GM13977 (cell line): ENCODE measurements at regions not wholly inside any gene's neighbourhood (a gene's known extent, or its start where the extent isn't known, plus 50 kb on each side); places are given as distances from the start of the nearest gene placed in this dataset.

Experiments
- DNase-seq: peaks from one replicate; pipeline ENCODE4 v3.0.0; 2012; ENCODE audit warnings: low spot score
- in situ Hi-C: fragments of 300-500 bp; cut with MboI; formaldehyde crosslinking; loops from one replicate; pipeline ENCODE4 v1.12.0; 2022; ENCODE audit warnings: low sequenced_read_pairs, low pct_unique_long_range_greater_than_20kb, mixed read lengths, inconsistent platforms; ENCODE audit not compliant: unreplicated experiment
- TF ChIP-seq, protein P1 (sequence below): IDR thresholded peaks from 2 replicates; pipeline ENCODE4 v1.5.1; 2012; ENCODE audit warnings: mild to moderate bottlenecking, control low read depth; ENCODE audit not compliant: insufficient read depth; ENCODE audit errors: extremely low read depth, missing control alignments

GRCh38 chr15:62544446-62544845, 379.4 kb upstream of the C2CD4B start:
- TF ChIP-seq, protein P1, sequence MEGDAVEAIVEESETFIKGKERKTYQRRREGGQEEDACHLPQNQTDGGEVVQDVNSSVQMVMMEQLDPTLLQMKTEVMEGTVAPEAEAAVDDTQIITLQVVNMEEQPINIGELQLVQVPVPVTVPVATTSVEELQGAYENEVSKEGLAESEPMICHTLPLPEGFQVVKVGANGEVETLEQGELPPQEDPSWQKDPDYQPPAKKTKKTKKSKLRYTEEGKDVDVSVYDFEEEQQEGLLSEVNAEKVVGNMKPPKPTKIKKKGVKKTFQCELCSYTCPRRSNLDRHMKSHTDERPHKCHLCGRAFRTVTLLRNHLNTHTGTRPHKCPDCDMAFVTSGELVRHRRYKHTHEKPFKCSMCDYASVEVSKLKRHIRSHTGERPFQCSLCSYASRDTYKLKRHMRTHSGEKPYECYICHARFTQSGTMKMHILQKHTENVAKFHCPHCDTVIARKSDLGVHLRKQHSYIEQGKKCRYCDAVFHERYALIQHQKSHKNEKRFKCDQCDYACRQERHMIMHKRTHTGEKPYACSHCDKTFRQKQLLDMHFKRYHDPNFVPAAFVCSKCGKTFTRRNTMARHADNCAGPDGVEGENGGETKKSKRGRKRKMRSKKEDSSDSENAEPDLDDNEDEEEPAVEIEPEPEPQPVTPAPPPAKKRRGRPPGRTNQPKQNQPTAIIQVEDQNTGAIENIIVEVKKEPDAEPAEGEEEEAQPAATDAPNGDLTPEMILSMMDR: no peak
- DNase-seq: no peak
- in situ Hi-C loops: no loop called here

DNA sequence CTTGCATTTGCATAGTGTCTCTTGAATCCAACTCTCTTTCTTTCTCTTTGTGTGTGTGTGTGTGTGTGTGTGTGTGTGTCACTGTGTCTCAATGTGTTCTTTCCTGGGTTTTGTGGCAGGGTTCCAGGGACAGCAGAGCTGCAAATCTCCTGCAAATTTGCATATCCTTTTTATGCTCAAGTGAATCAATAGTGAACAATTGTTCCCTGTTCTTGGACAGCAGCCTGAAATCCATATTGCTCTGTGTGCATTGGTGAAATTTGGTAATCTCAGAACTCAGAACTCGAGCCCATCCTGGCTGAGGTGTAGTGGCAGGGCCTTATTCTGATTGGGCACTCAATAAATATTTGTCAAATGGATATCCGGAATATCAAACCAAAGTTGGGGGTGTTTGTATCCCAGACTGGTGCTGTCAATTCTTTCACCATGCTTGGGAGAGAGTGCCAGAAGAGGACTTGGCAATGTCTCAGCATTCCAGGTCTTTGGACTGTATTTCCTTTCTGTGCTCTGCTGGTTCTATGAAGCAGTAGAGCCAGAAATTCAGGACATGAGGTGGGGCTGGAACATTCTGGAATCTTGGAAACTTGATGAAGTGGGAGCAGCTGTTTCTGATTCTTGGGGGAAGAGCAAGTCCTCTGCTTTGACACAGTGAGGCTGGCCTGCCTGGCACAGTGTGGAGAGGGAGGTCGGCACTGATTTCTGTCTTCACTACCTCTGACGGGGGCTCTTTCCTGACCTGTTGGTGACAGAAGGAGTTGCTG, 380.6 kb upstream of the C2CD4B start:
- no peak for DNase-seq

DNA sequence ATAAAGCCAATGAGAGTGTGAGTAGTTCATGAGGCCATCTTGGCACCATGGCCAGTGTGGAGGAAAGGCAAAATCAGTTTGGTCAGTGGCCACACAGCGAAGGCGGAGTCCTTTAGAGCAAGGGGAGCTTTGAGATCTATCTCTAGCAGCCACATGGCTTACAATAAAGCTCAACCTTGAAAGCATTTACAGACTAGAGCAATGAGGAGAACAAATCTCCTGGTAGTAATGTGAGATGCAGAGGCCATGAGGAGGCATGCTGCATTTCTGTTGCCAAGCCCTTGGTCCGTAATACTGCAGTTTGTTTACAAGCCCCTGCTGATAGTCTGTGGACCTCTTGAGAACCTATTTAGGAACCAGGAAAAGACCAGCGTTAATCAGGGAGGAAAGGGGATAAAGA, 381.5 kb upstream of the C2CD4B start:
- TF ChIP-seq, protein P1: no peak
- DNase-seq: no peak

More for the DNA sequence above, 380.6 kb upstream of the C2CD4B start:
- in situ Hi-C loops: no loop called here
- TF ChIP-seq, protein P1: no peak

DNA sequence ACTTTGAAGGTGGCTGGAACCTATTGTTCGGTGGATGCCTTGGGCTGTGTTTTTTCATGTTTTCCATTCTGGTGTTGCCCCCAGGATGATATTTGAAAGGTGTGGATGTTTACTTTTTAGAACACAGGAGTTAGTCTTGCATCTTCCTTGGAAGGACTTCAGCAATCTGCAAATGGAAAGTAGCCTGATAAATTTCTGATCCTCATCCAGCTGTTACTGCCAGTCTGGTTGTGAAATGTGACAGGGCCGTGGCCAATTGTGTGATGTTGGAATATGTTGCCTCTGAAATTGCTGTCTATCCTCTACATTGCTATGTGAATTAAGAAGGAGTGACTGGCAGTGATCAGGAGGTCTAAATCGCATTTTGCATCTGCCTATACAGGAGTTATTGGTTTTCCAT, 382.5 kb upstream of the C2CD4B start:
- TF ChIP-seq, protein P1: no peak
- no peak for DNase-seq
- in situ Hi-C loops: no loop called here

More for the DNA sequence above, 381.5 kb upstream of the C2CD4B start:
- in situ Hi-C loops: no loop called here

DNA sequence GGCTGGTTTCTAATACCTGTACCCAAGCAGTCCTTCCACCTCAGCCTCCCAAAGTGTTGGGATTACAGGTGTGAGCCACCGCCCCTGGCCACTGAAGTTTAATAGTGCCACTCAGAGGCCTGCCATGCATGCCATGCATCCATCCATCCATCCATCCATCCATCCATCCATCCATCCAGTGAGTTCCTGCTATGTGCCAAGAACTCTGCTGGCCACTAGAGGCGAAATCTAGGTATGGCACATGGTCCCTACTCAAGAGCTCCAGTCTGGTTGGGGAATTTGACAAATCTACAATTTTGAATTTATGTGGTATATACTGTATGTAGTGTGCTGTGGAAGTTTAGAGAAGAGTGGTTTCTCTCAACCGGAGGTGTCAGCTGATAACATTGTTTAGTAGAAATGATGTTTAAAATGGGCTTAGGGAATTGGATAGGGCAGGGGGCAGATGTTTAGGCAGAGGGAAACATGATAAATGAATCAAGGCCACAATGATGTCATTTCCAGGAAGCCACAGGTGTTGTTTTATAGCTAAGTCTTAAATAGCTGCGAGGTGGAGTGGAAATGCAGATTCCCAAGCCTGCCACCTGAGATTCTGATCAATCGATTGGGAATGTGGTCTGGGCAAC, 384.4 kb upstream of the C2CD4B start:
- no peak for DNase-seq
- in situ Hi-C loops: no loop called here
- TF ChIP-seq, protein P1: peak; percentile 57

GRCh38 chr15:62550106-62550505, 385.0 kb upstream of the C2CD4B start:
- TF ChIP-seq, protein P1: no peak
- in situ Hi-C loops: no loop called here
- no peak for DNase-seq
